22Rv1 (cell line): ENCODE measurements at regions not wholly inside any gene's neighbourhood (a gene's known extent, or its start where the extent isn't known, plus 50 kb on each side); places are given as distances from the start of the nearest gene placed in this dataset.

ENCODE experiments used
- CTCF ChIP-seq: fragments of 450-650 bp; IDR thresholded peaks from 2 replicates; pipeline ENCODE4 v1.5.1; 2017; ENCODE audit warnings: mild to moderate bottlenecking
- ZFX ChIP-seq: fragments of 450-650 bp; IDR thresholded peaks from 2 replicates; pipeline ENCODE4 v1.6.1; 2017; ENCODE audit warnings: antibody characterized with exemption, borderline replicate concordance

DNA sequence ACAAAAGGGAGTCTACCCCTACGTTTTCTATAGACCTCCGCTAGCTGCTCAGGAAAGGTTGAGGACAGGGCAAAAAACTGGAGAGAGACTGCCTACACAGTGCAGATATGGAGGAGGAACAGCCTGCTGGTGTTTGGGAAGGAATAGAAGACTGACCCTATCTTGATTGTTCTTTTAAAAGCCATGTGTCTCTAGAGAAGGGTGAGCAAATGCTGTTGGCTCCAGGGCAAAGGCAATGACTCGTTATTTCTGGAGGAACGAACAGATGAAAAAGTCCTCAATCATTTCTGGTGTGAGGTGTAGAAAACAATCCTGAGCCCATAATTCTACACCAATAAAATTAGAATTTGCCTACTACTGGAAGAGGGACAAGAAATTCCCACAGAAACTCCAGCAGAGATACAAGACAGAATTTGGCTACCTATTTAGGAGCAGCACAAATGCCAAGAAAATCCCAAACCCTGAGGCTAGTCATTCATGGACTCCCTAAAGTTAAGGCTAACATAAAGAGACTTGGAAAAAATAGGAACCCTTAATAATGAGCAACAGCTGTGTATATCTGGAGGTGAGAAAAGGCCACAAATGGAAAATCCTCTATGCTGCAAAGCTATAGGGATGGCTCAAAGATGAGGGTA lies 1206.3 kb upstream of the CNTN5 start:
- TF ChIP-seq CTCF (no peak), ZFX (no peak)
